H9 (cell line): ENCODE measurements at regions not wholly inside any gene's neighbourhood (a gene's known extent, or its start where the extent isn't known, plus 50 kb on each side); places are given as distances from the start of the nearest gene placed in this dataset.

Source experiments
- DNase-seq: peaks from one replicate; pipeline ENCODE4 v3.0.0-alpha.2; 2017
- H2AFZ ChIP-seq: one replicate; pipeline ENCODE4 v1.6.1; 2013; ENCODE audit warnings: mild to moderate bottlenecking, low read length, control low read depth, moderate library complexity
- H2AK5ac ChIP-seq: 2 replicates; pipeline ENCODE4 v1.6.1; 2013; ENCODE audit warnings: low read length, control low read depth, mixed read lengths; ENCODE audit not compliant: insufficient read length
- H2BK120ac ChIP-seq: one replicate; pipeline ENCODE4 v1.6.1; 2013; ENCODE audit warnings: low read depth, mild to moderate bottlenecking, low read length, control low read depth, inconsistent platforms; ENCODE audit not compliant: poor library complexity, severe bottlenecking
- H2BK12ac ChIP-seq: 2 replicates; pipeline ENCODE4 v1.6.1; 2013; ENCODE audit warnings: low read length, control low read depth, mixed read lengths, low read depth; ENCODE audit not compliant: insufficient read length
- H2BK15ac ChIP-seq: 2 replicates; pipeline ENCODE4 v1.6.1; 2013; ENCODE audit warnings: low read depth, low read length, control low read depth
- H2BK20ac ChIP-seq: one replicate; pipeline ENCODE4 v1.6.1; 2013; ENCODE audit warnings: low read depth, mild to moderate bottlenecking, low read length, control low read depth, inconsistent platforms; ENCODE audit not compliant: poor library complexity, severe bottlenecking
- H2BK5ac ChIP-seq: 2 replicates; pipeline ENCODE4 v1.6.1; 2013; ENCODE audit warnings: low read length, control low read depth, mixed read lengths; ENCODE audit not compliant: insufficient read length
- H3K14ac ChIP-seq: 2 replicates; pipeline ENCODE4 v1.6.1; 2013; ENCODE audit warnings: low read length, control low read depth; ENCODE audit not compliant: insufficient read depth
- H3K18ac ChIP-seq: 2 replicates; pipeline ENCODE4 v1.6.1; 2013; ENCODE audit warnings: low read depth, mild to moderate bottlenecking, mixed read lengths, low read length, control low read depth; ENCODE audit not compliant: insufficient read length
- H3K23ac ChIP-seq: 2 replicates; pipeline ENCODE4 v1.6.1; 2013; ENCODE audit warnings: low read length, control low read depth, mixed read lengths, low read depth; ENCODE audit not compliant: insufficient read length
- H3K23me2 ChIP-seq: 2 replicates; pipeline ENCODE4 v1.6.1; 2013; ENCODE audit warnings: low read depth, mild to moderate bottlenecking, mixed read lengths, low read length, control low read depth; ENCODE audit not compliant: insufficient read length, poor library complexity, severe bottlenecking
- H3K27ac ChIP-seq: 2 replicates; pipeline ENCODE4 v1.5.1; 2013; ENCODE audit warnings: low read length, control low read depth, mixed read lengths, low read depth; ENCODE audit not compliant: insufficient read length
- H3K27me3 ChIP-seq: 2 replicates; pipeline ENCODE4 v1.6.1; 2013; ENCODE audit warnings: low read length, control low read depth, inconsistent platforms; ENCODE audit not compliant: insufficient read depth
- H3K4ac ChIP-seq: 2 replicates; pipeline ENCODE4 v1.6.1; 2013; ENCODE audit warnings: low read depth, mild to moderate bottlenecking, control low read depth, inconsistent platforms, low read length, moderate library complexity
- H3K4me1 ChIP-seq: 2 replicates; pipeline ENCODE4 v1.6.1; 2013; ENCODE audit warnings: low read length, control low read depth, inconsistent platforms; ENCODE audit not compliant: insufficient read depth
- H3K4me2 ChIP-seq: 2 replicates; pipeline ENCODE4 v1.6.1; 2013; ENCODE audit warnings: low read length, control low read depth, mixed read lengths; ENCODE audit not compliant: insufficient read length, insufficient read depth
- H3K56ac ChIP-seq: 2 replicates; pipeline ENCODE4 v1.6.1; 2013; ENCODE audit warnings: low read depth, mild to moderate bottlenecking, mixed read lengths, low read length, control low read depth; ENCODE audit not compliant: insufficient read length
- H3K79me1 ChIP-seq: 2 replicates; pipeline ENCODE4 v1.6.1; 2013; ENCODE audit warnings: low read depth, mild to moderate bottlenecking, moderate library complexity, low read length, control low read depth, inconsistent platforms; ENCODE audit not compliant: insufficient read depth, poor library complexity, severe bottlenecking
- H3K79me2 ChIP-seq: 2 replicates; pipeline ENCODE4 v1.6.1; 2013; ENCODE audit warnings: low read length, control low read depth, inconsistent platforms; ENCODE audit not compliant: insufficient read depth
- H3K9ac ChIP-seq: 2 replicates; pipeline ENCODE4 v1.6.1; 2013; ENCODE audit warnings: low read length, control low read depth, mixed read lengths; ENCODE audit not compliant: insufficient read length; ENCODE audit errors: extremely low read depth
- H3K9me3 ChIP-seq: one replicate; pipeline ENCODE4 v1.6.1; 2013; ENCODE audit warnings: low read depth, low read length, inconsistent platforms; ENCODE audit not compliant: control insufficient read depth
- H3T11ph ChIP-seq: one replicate; pipeline ENCODE4 v1.6.1; 2013; ENCODE audit warnings: mild to moderate bottlenecking, low read length, control low read depth, inconsistent platforms
- H4K20me1 ChIP-seq: one replicate; pipeline ENCODE4 v1.6.1; 2013; ENCODE audit not compliant: control insufficient read depth, insufficient read length, insufficient read depth
- H4K5ac ChIP-seq: 2 replicates; pipeline ENCODE4 v1.6.1; 2013; ENCODE audit warnings: low read depth, mild to moderate bottlenecking, mixed read lengths, low read length, control low read depth; ENCODE audit not compliant: insufficient read length
- H4K8ac ChIP-seq: replicated peaks from 2 replicates; pipeline ENCODE4 v1.6.1; 2013; ENCODE audit warnings: low read length, control low read depth, mixed read lengths, low read depth; ENCODE audit not compliant: insufficient read length
- H4K91ac ChIP-seq: 2 replicates; pipeline ENCODE4 v1.6.1; 2013; ENCODE audit warnings: low read depth, mild to moderate bottlenecking, moderate library complexity, mixed read lengths, low read length, control low read depth; ENCODE audit not compliant: insufficient read length
- H3K27ac Mint-ChIP-seq, 3 experiments: 2 replicates in 2 of 3; 3 replicates in 1 of 3; pipeline ENCODE4 v1.8.0; 2020 to 2021; ENCODE audit warnings: mixed read lengths in 3 of 3, mild to moderate bottlenecking in 1 of 3, moderate library complexity in 1 of 3
- H3K27me3 Mint-ChIP-seq: 2 replicates; pipeline ENCODE4 v1.8.0; 2021; ENCODE audit warnings: low read depth, mild to moderate bottlenecking, moderate library complexity, mixed read lengths
- H3K36me3 Mint-ChIP-seq, 3 experiments: 2 replicates in 2 of 3; 3 replicates in 1 of 3; pipeline ENCODE4 v1.8.0; 2020 to 2021; ENCODE audit warnings: low read depth in 3 of 3, mixed read lengths in 3 of 3; ENCODE audit not compliant: insufficient read depth in 1 of 3
- H3K4me1 Mint-ChIP-seq, 2 experiments: 2 replicates each; pipeline ENCODE4 v1.8.0; 2020; ENCODE audit warnings: mixed read lengths in 2 of 2
- H3K4me3 Mint-ChIP-seq, 2 experiments: 2 replicates in 1 of 2; 3 replicates in 1 of 2; pipeline ENCODE4 v1.8.0; 2020 to 2021; ENCODE audit warnings: mild to moderate bottlenecking in 2 of 2, mixed read lengths in 2 of 2, moderate library complexity in 1 of 2
- H3K9me3 Mint-ChIP-seq, 2 experiments: 2 replicates in 1 of 2; 3 replicates in 1 of 2; pipeline ENCODE4 v1.8.0; 2020; ENCODE audit warnings: mild to moderate bottlenecking in 2 of 2, mixed read lengths in 2 of 2, moderate library complexity in 1 of 2
- CTCF ChIP-seq: fragments of 200-600 bp; sonication (generic); conservative IDR thresholded peaks from 3 replicates; pipeline ENCODE4 v1.8.0; 2021; ENCODE audit warnings: antibody characterized with exemption, mild to moderate bottlenecking

DNA sequence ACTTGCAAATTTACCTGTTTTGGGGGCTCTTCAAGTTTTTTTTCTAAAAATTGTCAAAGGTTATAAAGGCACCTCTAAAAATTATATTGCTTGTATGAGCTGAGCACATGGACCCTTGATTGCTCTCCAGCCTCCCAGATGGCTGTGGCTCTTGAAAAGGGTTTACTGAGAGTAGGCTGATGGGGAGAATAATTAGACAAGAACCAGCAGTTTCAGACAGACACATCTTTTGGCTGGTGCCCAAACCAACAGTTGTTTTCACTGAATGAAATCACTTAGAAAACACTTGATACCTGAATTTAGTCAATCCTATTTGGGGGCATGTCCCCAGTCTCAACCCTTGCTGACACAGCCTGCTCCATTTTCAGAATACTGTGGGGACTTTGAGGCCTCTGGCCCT is 217.6 kb downstream of the KBTBD8 start:
- no peak overlapping the region for H4K91ac ChIP-seq
- no peak overlapping the region for H3K4me3 Mint-ChIP-seq
- no peak overlapping the region for H3K4me2 ChIP-seq
- H3T11ph ChIP-seq: no peak overlapping the region
- no peak overlapping the region for H4K8ac ChIP-seq
- H3K23ac ChIP-seq: no peak overlapping the region
- no peak overlapping the region for H2BK12ac ChIP-seq
- no peak overlapping the region for H3K27ac ChIP-seq
- no peaks in the 10 kb centered on the region for H3K27me3 ChIP-seq
- no peaks in the 10 kb centered on the region for H3K4me1 Mint-ChIP-seq
- H3K27ac Mint-ChIP-seq: no peak overlapping the region
- H3K4me1 ChIP-seq: no peaks in the 10 kb centered on the region
- H2AFZ ChIP-seq: no peak overlapping the region
- H3K4ac ChIP-seq: no peak overlapping the region
- no peaks in the 10 kb centered on the region for H3K79me2 ChIP-seq
- H3K23me2 ChIP-seq: no peaks in the 10 kb centered on the region
- no peaks in the 10 kb centered on the region for H4K20me1 ChIP-seq
- H3K27me3 Mint-ChIP-seq: no peaks in the 10 kb centered on the region
- H3K56ac ChIP-seq: no peak overlapping the region
- no peak overlapping the region for H2BK15ac ChIP-seq
- DNase-seq: no peak
- no peaks in the 10 kb centered on the region for H3K9me3 Mint-ChIP-seq
- no peak overlapping the region for H3K14ac ChIP-seq
- no peaks in the 10 kb centered on the region for H3K36me3 Mint-ChIP-seq
- H3K79me1 ChIP-seq: no peaks in the 10 kb centered on the region
- H2BK120ac ChIP-seq: no peak overlapping the region
- TF ChIP-seq CTCF: no peak
- H3K18ac ChIP-seq: no peak overlapping the region
- no peak overlapping the region for H3K9ac ChIP-seq
- H4K5ac ChIP-seq: no peak overlapping the region
- H2BK20ac ChIP-seq: no peak overlapping the region
- H2BK5ac ChIP-seq: no peak overlapping the region
- H3K9me3 ChIP-seq: no peaks in the 10 kb centered on the region
- no peak overlapping the region for H2AK5ac ChIP-seq
